Fibroblast of lung (primary cell): ENCODE measurements at regions not wholly inside any gene's neighbourhood (a gene's known extent, or its start where the extent isn't known, plus 50 kb on each side); places are given as distances from the start of the nearest gene placed in this dataset.

Source experiments
- EZH2 ChIP-seq: IDR thresholded peaks from 2 replicates; pipeline ENCODE4 v1.5.1; 2012; ENCODE audit warnings: low read length, control low read depth, mild to moderate bottlenecking; ENCODE audit errors: missing control alignments
- TF ChIP-seq, protein P1 (sequence below), 2 donors: IDR thresholded peaks in 1 of 2; conservative IDR thresholded peaks in 1 of 2; 1 replicate in 1 of 2; 2 replicates in 1 of 2; pipeline ENCODE4 v1.5.1; 2011 to 2012; ENCODE audit warnings: low read length in 2 of 2, control low read depth in 1 of 2, inconsistent platforms in 1 of 2, low read depth in 1 of 2, mild to moderate bottlenecking in 1 of 2

DNA sequence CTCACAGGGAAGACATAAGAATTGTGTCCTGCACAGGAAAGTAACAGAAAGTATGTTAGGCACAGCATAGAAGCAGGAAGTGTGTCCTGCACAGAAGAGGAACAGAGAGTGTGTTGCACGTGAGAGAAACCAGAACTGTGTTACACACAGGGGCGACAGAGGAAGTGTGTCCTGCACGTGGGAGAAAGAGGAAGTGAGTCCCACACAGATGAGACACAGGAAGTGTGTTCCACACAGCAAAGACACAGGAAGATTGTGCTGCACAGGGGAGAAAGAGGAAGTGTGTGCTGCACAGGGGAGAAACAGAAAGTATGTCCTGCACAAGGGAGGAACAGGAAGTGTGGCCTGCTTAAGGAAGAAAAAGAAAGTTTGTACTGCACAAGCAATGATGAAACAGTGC, 800.1 kb downstream of the CDY2B start:
- TF ChIP-seq, protein P1, sequence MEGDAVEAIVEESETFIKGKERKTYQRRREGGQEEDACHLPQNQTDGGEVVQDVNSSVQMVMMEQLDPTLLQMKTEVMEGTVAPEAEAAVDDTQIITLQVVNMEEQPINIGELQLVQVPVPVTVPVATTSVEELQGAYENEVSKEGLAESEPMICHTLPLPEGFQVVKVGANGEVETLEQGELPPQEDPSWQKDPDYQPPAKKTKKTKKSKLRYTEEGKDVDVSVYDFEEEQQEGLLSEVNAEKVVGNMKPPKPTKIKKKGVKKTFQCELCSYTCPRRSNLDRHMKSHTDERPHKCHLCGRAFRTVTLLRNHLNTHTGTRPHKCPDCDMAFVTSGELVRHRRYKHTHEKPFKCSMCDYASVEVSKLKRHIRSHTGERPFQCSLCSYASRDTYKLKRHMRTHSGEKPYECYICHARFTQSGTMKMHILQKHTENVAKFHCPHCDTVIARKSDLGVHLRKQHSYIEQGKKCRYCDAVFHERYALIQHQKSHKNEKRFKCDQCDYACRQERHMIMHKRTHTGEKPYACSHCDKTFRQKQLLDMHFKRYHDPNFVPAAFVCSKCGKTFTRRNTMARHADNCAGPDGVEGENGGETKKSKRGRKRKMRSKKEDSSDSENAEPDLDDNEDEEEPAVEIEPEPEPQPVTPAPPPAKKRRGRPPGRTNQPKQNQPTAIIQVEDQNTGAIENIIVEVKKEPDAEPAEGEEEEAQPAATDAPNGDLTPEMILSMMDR (conservative IDR thresholded peaks at IDR 0.05 in 1 of 2, IDR thresholded peaks at IDR 0.05 in 1 of 2; ENCODE audit: low read depth in 1 of 2, low read length in 2 of 2) = no peak
- no peak for TF ChIP-seq EZH2
